ENCODE measurements at regions not wholly inside any gene's neighbourhood (a gene's known extent, or its start where the extent isn't known, plus 50 kb on each side); places are given as distances from the start of the nearest gene placed in this dataset.

GRCh38 chr4:11218692-11219091 is 210.0 kb downstream of the HS3ST1 start:
- TF ChIP-seq THRB (CRISPR knock-in tag; conservative IDR thresholded peaks at IDR 0.05) (no peak), TCF7L2 (IDR thresholded peaks at IDR 0.05; ENCODE audit: low read depth, low read length) (no peak), CHAMP1 (IDR thresholded peaks at IDR 0.05) (no peak), EGR1 (conservative IDR thresholded peaks at IDR 0.05) (no peak), E2F4 (CRISPR knock-in tag; IDR thresholded peaks at IDR 0.05; ENCODE audit: low read depth) (no peak), KDM2B (CRISPR knock-in tag; IDR thresholded peaks at IDR 0.05) (no peak), ZBTB2 (IDR thresholded peaks at IDR 0.05) (no peak), ZFX (CRISPR knock-in tag; IDR thresholded peaks at IDR 0.05) (no peak)
